ENCODE measurements at regions not wholly inside any gene's neighbourhood (a gene's known extent, or its start where the extent isn't known, plus 50 kb on each side); places are given as distances from the start of the nearest gene placed in this dataset.

GRCh38 chr6:81051952-81052351 is 700.5 kb downstream of the TENT5A start:
- no peak for FAIRE-seq
- no peak for TF ChIP-seq CEBPB (IDR thresholded peaks at IDR 0.05; ENCODE audit: borderline replicate concordance in 1 of 2, low read depth in 2 of 2, low read length in 2 of 2)
- TF ChIP-seq E2F4 (IDR thresholded peaks at IDR 0.05; ENCODE audit: low read depth, low read length), result no peak
- no peak for TF ChIP-seq MLLT1 (IDR thresholded peaks at IDR 0.05)
- no peak for TF ChIP-seq RAD21 (IDR thresholded peaks at IDR 0.05; ENCODE audit: insufficient read depth, low read depth, low read length)
- TF ChIP-seq TARDBP (IDR thresholded peaks at IDR 0.05; ENCODE audit: borderline replicate concordance), result no peak
- no peak for TF ChIP-seq POLR2AphosphoS5 (IDR thresholded peaks at IDR 0.05; ENCODE audit: low read length)
- Histone ChIP-seq H3K27ac (ENCODE audit: control insufficient read depth, insufficient read depth) (no peak overlapping the region), H2AFZ (ENCODE audit: control insufficient read depth, low read depth, low read length) (no peak overlapping the region), H4K20me1 (ENCODE audit: control insufficient read depth, insufficient read depth) (no peaks in the 10 kb centered on the region), H3K4me2 (ENCODE audit: control insufficient read depth, insufficient read depth) (no peak overlapping the region), H3K9me3 (replicated peaks; ENCODE audit: control insufficient read depth, insufficient read depth, low read length) (no peaks in the 10 kb centered on the region), H3K36me3 (ENCODE audit: control insufficient read depth in 2 of 2, insufficient read depth in 2 of 2, low read length in 1 of 2) (no peaks in the 10 kb centered on the region), H3K4me3 (no peak overlapping the region), H3K79me2 (ENCODE audit: control insufficient read depth, insufficient read depth, low read length) (no peaks in the 10 kb centered on the region), H3K4me1 (ENCODE audit: control insufficient read depth, insufficient read depth, low read length) (no peaks in the 10 kb centered on the region), H3K9ac (ENCODE audit: control insufficient read depth, insufficient read depth, low read length) (no peak overlapping the region), H3K27me3 (replicated peaks in 1 of 2; ENCODE audit: control insufficient read depth in 2 of 2, insufficient read depth in 2 of 2, low read length in 1 of 2) (no peaks in the 10 kb centered on the region)
- no TSS peak for BruUV-seq (replicated peaks)
- no peak for DNase-seq (ENCODE audit: low read depth, low spot score)
- in situ Hi-C loops (cut with MboI), result no loop called here
- POLR2A ChIA-PET, result no interaction called here
- SMC1A ChIA-PET (ENCODE audit: uncharacterized antibody, unreplicated experiment), result no interaction called here
- CTCF ChIA-PET, result no interaction called here
- no peak for ATAC-seq
- RAD21 ChIA-PET (ENCODE audit: unreplicated experiment), result no interaction called here
- intact Hi-C loops (cut with micrococcal nuclease; ENCODE audit: unreplicated experiment), result no loop called here
- WGBS (ENCODE audit: insufficient coverage, insufficient replicate concordance, low lambda C conversion rate, missing lambda C conversion rate), result 22% methylated on average over 8 of the region's 8 CpGs
